Mammary epithelial cell (primary cell): ENCODE measurements at regions not wholly inside any gene's neighbourhood (a gene's known extent, or its start where the extent isn't known, plus 50 kb on each side); places are given as distances from the start of the nearest gene placed in this dataset.

ENCODE experiments used
- CTCF ChIP-seq, 2 donors: IDR thresholded peaks in 1 of 2; conservative IDR thresholded peaks in 1 of 2; 2 replicates each; pipeline ENCODE4 v1.5.1; 2011 to 2012; ENCODE audit warnings: inconsistent platforms in 2 of 2, low read length in 2 of 2, mild to moderate bottlenecking in 2 of 2, control low read depth in 1 of 2, low read depth in 1 of 2; ENCODE audit not compliant: insufficient read depth in 1 of 2; ENCODE audit errors: extremely low read depth in 1 of 2
- EZH2 ChIP-seq: IDR thresholded peaks from 2 replicates; pipeline ENCODE4 v1.6.1; 2012; ENCODE audit warnings: low read length, inconsistent platforms, borderline replicate concordance

GRCh38 chr4:101711590-101712260 is 78.8 kb upstream of the BANK1 start:
- TF ChIP-seq CTCF (conservative IDR thresholded peaks at IDR 0.05 in 1 of 2, IDR thresholded peaks at IDR 0.05 in 1 of 2; ENCODE audit: extremely low read depth in 1 of 2, insufficient read depth in 1 of 2, low read depth in 1 of 2, low read length in 2 of 2) = no peak
- no peak for TF ChIP-seq EZH2
